Skin of body (tissue), 1 donor: ENCODE measurements at regions not wholly inside any gene's neighbourhood (a gene's known extent, or its start where the extent isn't known, plus 50 kb on each side); places are given as distances from the start of the nearest gene placed in this dataset.
"Not testable (repeated sequence)": the region's sequence is repeated elsewhere in the genome, so short reads cannot be mapped to it uniquely, and the experiment has no call there.

ENCODE experiments used
- DNase-seq: peaks from one replicate; lab custom pipeline; 2025; lab: John Stamatoyannopoulos, UW

DNA sequence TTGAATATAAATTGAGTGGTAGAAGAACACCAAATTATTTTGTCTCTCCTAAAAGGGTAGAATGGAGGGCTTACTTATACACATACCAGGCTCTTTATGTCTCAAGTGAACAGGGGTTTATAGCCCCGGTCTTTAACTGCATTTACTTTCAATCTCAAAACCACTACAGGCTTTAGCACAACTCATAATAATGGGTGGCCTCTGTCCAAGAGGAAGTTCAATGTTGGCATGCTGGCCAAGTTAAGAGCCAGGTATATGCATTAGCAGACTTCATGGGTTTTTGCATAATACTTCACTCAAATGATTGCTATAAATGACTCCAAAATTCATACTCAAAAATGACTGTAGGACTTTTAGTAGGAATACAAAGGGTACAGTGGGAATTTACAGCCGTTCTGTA, 118.5 kb upstream of the OTUD4 start:
- no peak for DNase-seq

DNA sequence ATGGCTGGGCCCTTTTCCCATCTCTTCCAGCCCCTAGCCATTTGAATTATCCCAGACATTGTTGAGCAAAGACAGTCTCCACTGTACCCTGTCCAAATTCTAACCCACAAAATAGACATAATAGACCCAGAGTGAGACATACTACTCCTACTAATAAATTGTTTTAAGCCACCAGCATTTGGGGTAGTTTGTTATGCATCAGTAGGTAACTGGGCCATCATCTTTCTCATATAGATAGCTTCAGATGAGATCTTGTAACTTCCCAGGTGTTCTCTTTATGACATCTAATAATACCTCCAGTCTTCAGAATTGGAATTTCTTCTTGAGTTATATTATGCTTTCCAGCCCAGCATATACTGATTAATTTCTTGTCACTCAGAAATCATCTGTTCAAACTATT, 117.2 kb upstream of the OTUD4 start:
- DNase-seq = no peak

- DNase-seq = no peak
Observed at GRCh38 chr4:145295547-145295946, 115.2 kb upstream of the OTUD4 start.

DNA sequence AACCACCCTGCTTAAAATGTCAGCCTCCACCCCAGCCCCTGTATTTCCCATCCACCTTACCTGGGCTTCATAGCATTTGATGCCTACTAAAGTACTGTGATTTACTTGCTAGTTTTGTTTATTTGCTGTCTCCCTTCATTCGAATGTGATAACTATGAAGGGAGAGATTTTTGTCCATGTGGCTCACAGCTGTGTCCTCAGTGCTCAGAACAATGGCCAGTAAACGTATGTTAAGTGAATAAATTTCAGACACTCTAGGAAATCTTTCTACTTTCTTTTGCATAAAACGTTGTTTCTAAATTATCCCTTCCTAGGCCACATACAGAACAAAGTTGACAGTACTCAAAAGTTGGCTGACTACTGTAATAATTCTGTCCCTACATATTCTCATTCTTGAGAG, 114.7 kb upstream of the OTUD4 start:
- peak; percentile 62 for DNase-seq

GRCh38 chr4:145293658-145294057, 113.3 kb upstream of the OTUD4 start:
- no peak for DNase-seq

DNA sequence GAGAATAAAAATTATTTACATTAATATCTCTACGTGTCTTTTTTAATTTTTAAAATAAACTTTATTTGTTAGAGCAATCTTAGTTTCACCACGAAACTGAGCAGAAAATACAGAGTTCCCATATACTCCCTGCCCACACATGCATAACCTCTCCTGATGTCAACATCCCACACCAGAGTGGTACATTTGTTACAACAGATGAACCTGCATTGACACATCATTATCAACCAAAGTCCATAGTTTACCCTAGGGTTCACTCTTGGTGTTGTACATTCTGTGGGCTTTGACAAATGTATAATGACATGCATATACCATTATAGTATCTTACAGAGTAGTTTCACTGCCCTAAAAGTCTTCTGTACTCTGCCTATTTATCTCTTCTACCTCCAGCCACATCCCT, 110.6 kb upstream of the OTUD4 start:
- no peak for DNase-seq

DNA sequence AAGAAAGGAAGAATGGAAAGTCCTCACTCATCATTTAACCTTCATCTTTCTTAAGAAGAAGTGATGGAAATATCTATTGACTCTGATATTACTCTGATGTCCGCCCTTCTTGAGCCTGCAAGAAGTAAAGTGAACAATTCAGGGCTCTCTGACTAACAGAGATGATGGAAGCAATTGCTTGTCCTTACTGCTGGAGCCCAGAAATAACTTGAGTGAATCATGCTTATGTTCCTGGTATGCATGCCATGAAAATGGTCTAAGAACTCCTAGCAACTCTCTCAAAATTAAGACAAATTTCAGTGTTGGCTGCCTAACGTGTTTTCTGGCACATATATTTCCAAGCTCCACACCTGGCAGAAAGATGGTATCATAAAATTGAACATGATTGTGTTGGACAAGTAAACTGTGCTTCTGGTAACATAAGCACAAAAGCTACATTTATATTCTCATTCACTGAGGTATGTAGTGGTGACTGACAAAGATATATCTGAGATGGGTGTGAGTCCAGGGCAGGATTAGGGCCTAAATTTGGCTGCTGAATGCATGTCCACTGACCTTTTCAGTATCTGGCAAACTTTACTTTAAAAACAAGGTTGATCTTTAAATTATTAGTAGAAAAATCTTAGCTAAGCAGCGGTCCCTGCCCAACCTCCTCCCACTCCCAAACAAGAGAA, 109.2 kb upstream of the OTUD4 start:
- no peak for DNase-seq

- no peak for DNase-seq
Observed at GRCh38 chr4:145287351-145287750, 107.0 kb upstream of the OTUD4 start.

- DNase-seq = no peak
Observed at GRCh38 chr4:145285928-145286327, 105.5 kb upstream of the OTUD4 start.

- no peak for DNase-seq
Observed at GRCh38 chr4:145283909-145284308, 103.5 kb upstream of the OTUD4 start.

GRCh38 chr4:145281951-145282350, 101.6 kb upstream of the OTUD4 start:
- DNase-seq = peak; percentile 54

DNA sequence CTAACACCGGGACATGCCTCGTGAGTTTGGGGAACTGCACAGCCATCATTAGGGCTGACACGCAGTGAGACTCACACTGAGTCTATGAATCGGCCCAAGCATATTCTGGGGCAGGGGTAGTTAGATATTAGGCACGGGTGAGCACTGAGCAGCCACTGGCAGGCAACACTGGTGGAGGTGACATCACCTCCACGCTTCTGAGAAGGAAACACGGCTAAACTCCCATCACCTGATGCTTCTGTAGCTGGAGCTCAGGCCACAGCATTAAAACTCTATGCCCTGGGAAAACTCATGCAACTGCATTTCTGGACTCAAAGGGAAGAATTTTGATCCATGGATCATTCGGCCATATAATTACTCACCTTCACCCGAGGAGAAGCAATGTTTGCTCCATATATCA, 100.8 kb upstream of the OTUD4 start:
- DNase-seq = no peak

- DNase-seq = no peak
Observed at GRCh38 chr4:145280541-145280940, 100.2 kb upstream of the OTUD4 start.

DNA sequence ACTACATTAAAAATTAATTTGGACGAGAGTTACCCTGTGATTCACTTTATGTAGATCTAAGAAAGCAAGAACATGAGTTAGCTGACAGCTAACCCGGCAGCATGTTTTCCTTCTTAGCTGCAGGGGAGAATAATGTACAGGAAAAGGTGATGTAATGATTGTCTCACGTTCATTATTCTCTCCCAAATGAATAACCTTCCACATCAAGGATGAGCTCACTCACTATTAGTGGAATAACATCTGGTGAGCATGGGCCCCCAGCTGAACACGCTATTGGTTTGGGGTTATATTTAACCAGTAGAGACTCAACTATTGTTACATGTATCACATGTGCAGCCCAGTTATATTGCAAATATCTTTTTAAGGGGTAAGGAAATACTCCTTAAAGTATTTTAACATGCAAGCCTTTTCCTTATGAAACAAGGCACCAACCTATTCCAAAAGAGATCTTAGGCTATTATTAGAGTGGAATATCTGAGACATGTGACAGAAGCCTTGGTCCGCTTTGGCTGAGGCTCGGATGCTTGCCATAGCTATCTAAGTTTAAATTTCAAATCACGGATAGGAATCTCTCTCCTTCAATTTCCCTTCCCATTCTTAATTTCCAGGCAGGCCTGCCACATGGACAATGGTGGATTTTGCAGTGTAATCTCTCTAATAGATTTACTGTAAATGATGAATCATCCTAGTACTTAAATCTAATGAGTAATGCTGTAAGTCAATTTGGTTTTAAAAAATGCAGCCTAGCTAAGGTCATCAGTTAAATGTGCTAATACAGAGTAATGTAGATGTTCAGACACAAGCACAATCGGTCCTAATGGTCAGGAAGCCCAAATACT, 99.0 kb upstream of the OTUD4 start:
- peak; percentile 87 for DNase-seq

GRCh38 chr4:145278341-145279121, 98.1 kb upstream of the OTUD4 start:
- DNase-seq = peak; percentile 66

DNA sequence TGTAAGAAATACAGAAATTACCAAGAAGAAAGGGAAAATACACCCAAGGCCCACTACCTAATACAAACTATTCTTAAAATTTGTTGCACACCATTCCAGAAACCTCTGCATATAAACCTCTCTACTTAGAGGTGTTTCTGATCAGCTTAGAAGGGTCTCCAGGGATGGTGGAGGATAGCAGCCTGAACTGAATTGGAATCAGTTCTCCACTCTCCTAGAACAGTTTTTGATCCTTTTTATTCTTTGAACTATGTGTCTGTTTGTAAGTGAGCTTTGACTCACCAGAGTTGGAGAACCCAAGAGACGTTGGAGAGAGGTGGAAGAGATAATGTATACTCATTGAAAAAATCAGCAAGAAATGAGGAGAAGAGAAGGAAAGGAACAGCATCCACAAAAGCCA, 96.6 kb upstream of the OTUD4 start:
- no peak for DNase-seq

- DNase-seq = peak; percentile 57
Observed at GRCh38 chr4:145276050-145276449, 95.7 kb upstream of the OTUD4 start.

- no peak for DNase-seq
Observed at GRCh38 chr4:145271194-145271593, 90.8 kb upstream of the OTUD4 start.

DNA sequence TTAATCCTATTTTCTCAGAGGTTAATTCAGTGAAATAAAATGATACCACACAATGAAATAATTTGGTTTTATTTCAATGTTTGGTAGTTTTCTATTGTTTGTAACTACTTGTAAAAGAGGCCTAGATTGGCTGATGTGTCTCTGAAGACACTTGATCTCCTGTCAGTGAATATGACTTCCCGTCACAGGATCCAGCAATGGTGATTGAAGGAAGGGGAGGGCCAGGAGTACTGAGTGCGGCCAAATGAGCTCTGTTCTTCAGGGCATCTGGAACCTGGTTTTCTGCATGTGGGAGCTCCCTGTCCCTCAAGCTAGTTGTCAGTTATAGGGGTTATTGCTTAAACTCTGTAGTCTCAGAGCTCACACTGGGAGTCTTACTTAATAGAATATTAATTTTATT, 86.5 kb upstream of the OTUD4 start:
- DNase-seq = no peak

DNA sequence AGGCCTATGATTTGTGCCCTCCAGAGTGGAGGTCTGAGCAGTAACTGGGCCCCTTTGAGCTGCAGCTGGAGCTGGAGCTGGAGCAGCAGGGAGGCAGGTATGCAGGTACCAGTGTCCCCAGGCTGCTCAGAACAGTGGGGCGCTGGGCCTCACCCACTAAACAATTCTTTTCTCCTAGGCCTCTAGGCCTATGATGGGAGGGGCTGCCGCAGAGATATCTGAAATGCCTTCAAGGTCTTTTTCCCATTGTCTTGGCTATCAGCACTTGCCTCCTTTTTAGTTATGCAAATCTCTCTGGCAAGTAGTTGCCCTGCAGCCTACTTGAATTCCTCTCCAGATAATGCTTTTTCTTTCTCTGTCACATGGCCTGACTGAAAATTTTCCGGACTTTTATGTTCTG, 79.7 kb upstream of the OTUD4 start:
- no peak for DNase-seq

- not testable (repeated sequence) for DNase-seq
Observed at GRCh38 chr4:145255311-145255710, 74.9 kb upstream of the OTUD4 start.

DNA sequence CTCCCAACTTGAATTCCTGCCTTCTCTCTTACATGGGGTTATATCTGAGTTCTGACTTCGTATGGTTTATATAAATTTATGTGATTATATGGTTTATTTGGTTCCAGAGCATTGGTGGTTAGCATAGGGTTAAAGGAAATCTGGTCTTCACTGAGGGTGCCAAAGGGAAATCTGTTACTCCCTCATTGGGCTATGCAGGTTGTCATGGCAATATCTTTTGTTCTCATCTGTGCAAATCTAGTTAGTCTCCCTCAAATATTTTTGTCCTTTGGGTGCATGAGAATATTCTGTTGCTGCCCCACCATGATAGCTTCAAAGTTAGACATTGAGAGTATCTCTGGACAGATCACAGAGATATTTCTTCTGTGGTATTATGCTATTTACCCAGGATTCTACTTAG, 71.8 kb upstream of the OTUD4 start:
- DNase-seq = no peak
